ENCODE measurements at regions not wholly inside any gene's neighbourhood (a gene's known extent, or its start where the extent isn't known, plus 50 kb on each side); places are given as distances from the start of the nearest gene placed in this dataset.

DNA sequence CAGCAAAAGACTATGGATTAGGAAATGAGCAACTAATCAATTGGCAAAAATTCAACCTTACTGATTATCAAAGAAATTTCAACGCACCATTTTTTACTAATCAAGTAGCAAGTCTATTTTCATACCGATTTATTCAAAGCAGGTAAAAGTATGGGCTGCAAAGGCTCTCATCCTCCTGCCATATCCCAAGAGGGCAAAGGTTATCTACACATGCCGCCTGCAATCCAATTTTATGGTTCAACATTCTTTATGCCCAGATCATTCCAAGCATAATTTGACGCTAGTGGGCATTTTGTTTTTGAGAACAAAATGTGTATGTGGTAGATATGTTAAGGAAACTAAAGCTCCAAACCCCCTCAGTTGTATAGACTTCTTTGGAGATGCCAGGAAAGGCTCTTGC is 270.6 kb downstream of the MAF start:
- DNase-seq (ENCODE audit: low read depth), result no peak

DNA sequence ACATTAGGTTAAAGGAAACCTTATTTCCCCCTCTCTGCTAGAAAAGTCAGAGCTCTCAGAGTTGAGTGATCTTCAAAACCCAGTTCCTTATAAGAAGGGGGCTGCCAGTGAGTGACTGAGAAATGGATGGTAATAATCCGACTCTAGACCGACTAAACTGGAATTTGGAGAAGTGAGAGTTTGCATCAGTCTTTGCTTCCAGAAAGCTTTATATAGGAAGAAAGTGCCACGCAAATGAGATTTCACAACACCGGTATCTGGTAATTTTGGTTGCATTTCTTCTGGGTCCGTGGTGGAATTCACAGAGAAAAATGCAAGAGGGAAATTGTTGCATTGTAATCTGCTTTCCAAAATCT is 271.4 kb downstream of the MAF start:
- no peak for DNase-seq (ENCODE audit: low read depth)

DNA sequence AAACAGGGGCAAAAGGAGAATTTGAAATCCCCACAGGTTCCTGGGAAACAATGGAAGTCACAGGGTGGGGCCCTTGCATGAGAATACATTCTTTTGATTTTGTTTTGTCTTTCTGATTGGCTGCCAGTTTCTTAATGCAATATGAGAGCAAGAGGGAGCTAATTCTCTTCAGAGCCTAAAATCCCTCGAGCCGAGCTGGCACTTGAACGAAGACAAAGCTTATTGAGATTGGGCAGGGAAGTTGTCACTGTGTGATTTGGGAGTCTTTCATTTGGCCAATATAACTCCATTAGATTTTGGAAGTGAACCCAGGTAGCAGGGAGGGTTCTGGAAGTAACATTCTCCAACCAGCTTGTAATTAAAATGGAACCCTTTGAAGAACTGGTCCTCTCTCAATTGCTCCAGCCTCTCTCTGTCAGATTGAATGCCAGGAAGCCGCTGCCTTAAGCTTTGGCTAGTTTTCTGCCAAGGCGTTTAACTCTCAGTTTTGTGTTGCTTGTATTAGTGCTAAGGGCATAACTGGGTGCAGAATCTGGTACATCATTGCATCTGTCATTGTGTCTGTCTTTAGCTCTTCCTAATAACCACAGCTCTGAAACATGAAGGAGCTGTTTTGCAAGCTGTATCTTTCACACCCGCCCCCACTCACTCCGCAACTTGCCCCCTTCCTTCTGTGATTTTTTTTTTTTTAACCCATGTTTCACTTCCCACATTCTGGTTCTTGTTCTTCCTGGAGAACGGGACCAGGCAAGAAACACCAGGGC is 272.0 kb downstream of the MAF start:
- no peak for DNase-seq (ENCODE audit: low read depth)

- no peak for DNase-seq (ENCODE audit: low read depth)
Observed at GRCh38 chr16:79327836-79328235, 272.7 kb downstream of the MAF start.

DNA sequence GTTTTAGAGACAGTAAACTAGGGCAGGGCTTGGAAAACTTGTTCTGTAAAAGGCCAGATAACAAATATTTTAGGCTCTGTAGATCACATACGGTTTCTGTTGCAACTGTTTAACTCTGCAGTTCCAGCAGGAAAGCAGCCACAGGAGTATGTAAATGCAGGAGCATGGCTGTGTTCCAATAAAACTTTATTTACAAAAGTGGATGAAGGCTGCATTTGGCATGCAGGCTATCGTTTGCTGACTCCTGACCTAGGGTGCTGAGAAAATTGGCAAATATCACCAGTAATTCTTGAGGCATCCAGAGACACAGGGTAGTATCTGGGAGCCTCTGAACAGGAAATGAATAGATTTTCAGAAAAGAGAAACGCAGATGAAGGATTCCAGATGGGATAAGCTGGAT is 274.0 kb downstream of the MAF start:
- DNase-seq (ENCODE audit: low read depth), result no peak

DNA sequence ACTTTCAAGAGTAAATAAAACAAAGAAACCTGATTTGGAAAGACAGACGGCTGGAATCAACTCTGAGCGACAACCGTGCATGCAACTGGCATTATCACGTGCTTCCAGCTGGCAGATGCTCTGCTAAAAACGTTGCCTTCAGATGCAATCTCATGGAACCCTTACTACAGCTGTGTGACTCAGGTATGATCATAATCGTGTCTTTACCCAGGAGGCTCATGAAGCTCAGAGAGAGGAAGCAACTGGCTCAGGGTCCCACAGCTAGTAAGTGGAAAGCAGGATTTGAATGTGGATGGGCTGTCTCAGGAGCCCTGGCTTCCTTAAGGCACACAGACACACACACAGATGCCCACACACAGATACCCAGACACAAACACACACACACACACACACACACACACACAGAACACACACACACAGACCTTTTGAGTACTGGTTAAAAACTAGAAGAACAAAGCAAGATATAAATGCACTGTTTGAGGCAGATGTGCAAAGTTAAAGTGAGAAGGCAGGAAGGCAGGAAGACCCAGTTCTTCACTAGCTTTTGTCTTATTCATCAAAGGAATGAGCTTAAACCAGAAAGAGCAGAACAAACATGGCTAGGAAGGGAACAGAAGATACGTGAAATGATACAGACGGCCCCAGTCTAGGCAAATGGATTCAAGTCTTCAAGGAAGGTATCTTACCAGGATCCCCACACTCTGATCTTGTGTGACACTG is 275.2 kb downstream of the MAF start:
- no peak for DNase-seq (ENCODE audit: low read depth)

GRCh38 chr16:79320956-79321355 is 279.6 kb downstream of the MAF start:
- no peak for DNase-seq (ENCODE audit: low read depth)

- DNase-seq (ENCODE audit: low read depth), result no peak
Observed at GRCh38 chr16:79318143-79318899, 282.2 kb downstream of the MAF start.

GRCh38 chr16:79317521-79317920 is 283.0 kb downstream of the MAF start:
- DNase-seq (ENCODE audit: low read depth), result no peak

DNA sequence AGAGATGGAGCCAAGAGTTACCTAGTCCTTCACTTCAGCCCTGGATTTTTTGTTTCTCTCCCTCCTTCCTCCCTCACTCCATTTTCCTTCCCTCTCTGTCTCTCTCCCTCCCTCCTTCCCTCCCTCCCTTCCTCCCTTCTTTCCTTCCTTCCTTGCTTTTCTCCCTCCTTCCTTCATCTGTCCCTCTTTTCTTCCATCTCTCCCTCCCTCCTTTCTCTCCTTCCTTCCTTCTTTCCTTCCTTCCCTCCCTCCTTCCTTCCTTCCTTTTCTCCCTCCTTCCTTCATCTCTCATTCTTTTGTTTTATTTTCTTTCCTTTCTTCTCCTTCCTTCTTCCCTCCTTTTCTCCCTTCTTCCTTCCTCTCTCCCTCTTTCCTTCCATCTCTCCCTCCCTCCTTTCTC is 283.5 kb downstream of the MAF start:
- no peak for DNase-seq (ENCODE audit: low read depth)

- DNase-seq (ENCODE audit: low read depth), result no peak
Observed at GRCh38 chr16:79316004-79316458, 284.5 kb downstream of the MAF start.

- no peak for DNase-seq (ENCODE audit: low read depth)
Observed at GRCh38 chr16:79312502-79312901, 288.0 kb downstream of the MAF start.

GRCh38 chr16:79310710-79311109 is 289.8 kb downstream of the MAF start:
- DNase-seq (ENCODE audit: low read depth), result no peak

GRCh38 chr16:79309606-79310005 is 290.9 kb downstream of the MAF start:
- no peak for DNase-seq (ENCODE audit: low read depth)

DNA sequence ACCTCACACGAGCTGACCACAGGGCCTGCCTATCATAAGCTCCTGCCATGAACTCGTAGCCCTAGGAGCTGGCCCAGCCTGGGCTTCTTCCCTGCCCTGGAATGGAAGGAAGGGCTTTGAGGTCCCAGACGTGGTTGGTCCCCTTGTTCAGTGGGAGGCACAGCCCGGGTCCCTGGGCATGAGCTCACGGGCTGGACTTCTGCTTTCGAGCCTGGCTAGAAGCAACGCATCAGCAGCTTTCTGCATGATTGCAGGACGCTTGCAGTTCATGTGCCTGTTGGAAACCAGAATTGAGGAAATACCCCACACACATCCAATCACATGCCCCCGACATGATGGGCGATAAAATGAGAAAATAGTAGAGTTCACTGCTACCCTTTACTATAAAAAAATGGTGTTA is 293.3 kb downstream of the MAF start:
- no peak for DNase-seq (ENCODE audit: low read depth)

DNA sequence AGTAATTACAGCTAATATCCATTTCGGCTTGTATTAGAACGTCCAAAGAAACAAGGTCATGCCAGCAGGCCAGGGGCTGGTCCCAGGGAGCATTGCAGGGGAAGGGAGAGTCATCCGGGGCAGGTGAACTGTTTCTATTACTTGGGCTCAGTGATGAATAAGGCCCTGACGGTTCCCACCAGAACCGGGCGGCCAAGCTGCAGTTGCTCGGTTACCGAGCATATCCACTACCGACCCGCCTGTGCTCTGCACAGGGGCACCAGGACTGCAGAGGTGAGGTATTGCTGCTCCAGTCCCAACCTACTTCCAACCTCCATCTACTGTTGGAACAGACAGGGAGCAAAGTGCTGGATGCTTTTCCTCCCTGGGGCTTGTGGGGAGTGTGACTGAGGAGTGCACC is 295.5 kb downstream of the MAF start:
- DNase-seq (ENCODE audit: low read depth), result no peak

GRCh38 chr16:79303959-79304387 is 296.6 kb downstream of the MAF start:
- no peak for DNase-seq (ENCODE audit: low read depth)

DNA sequence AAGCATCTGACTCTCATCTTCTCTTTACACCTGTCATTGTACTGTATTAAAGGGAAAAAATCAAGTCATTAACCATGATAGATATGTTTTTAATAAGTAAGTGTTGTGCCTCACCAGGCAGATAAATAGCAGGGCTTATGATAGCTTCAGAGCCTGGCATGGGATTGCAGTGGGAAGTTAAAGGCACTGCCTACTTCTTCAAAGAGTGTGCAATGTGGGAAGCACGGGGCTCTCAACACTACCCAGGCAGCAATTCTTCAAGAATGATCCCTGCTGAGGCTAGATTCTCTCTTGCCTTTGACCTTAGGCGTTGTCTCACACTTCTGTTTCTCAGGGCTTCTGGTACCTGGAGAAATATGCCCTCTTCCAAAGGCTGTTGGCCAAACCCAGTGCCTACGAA is 297.3 kb downstream of the MAF start:
- no peak for DNase-seq (ENCODE audit: low read depth)

DNA sequence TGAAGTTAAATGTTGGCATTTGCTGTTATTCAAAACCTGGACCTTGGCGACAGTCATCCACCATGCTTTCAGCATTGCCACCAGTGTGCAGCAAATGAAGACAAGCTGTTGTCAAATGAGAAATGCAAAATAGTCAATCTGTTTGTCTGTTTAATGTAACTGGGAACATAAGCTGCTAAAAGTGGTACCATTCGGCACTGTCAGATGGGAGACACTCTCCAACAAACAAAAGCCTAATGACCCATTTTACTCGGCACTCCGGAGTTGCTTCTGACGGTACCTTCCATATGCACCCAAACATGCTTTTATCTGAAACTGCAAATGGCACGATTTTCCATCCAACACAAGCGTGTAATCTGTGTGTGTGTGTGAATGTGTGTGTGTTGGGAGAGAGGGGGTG is 297.8 kb downstream of the MAF start:
- no peak for DNase-seq (ENCODE audit: low read depth)

DNA sequence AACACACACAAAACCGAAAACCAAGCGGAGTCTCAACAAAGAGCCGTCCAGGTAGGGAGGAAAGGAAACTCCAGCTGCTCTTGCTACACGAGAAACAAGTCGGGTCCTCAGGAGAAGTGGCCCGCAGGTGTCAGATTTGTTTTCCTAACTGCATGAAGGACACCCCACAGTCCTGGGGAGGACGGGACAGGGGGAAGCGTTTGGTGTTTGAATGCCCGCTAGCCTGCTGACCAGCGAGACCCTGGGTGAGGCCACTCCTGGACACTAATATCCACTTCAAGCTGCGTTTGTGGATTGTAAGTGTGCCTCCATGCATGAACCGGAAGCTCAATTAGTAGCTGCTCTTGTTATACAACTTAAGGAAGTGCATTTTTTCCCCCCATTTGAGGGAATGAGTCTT is 299.5 kb downstream of the MAF start:
- DNase-seq (ENCODE audit: low read depth), result no peak

DNA sequence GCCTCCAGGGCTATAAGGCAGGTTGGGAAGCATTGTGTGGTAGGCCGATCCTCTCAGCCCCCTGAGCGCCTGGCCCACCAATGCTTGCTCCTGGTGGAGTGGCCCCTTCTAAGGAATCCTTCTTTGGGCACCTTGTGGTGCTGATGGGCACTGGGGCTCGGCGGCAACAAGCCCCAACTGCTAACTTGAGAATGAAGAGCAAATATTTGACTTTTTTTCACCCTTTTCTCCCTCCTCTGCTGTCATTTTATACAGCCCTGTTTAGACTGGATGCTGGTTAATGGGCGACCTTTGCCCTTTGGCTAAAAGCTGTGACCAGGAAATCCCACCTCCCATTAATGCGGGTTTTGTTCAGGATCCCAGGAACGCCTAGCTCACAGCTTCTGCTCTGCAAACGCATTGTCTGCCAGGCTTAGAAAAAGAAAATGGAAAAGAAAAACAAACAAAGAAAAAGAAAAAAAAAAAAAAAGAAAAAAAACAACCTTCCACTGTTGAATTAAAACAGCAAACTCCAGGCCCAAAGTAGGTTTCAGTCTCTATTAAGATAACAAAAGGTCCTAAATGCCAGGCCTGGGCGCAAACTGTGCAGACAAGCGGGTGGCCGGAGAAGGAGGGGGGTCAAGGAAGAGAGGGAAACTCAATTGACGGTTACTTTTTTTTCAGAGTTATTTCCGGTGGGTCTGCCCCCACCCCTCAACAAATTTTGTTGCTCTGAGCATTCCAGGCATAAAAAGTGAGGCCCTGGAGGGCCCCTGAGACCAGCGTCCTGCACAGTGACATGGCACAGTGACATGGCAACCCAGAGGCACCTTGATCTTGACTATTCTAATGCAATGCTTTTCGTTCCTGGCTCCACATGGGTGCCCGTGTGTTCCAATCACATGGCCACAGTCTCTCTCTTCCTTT is 301.4 kb downstream of the MAF start:
- DNase-seq (ENCODE audit: low read depth), result no peak

DNA sequence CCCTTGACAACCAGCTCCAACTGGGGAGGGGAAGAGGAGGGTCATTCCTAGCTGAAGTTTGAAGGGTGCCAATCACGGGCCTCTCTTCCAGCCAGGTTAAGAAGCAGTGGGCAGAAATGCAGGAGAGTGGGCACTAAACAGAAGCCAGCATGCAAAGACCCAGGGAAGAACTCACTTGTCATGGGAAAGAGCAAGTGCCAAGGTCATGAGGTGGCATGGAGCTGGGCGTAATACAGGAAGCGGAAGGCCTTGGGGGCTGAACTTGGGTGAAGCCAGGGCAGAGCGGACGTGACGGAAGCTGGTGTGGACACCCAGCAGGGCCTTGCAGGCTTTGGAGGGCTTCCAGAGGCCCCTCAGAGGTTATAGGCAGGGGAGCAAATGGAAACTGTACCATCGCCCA is 302.1 kb downstream of the MAF start:
- DNase-seq (ENCODE audit: low read depth), result no peak
